IMR-90 (cell line): ENCODE measurements at regions not wholly inside any gene's neighbourhood (a gene's known extent, or its start where the extent isn't known, plus 50 kb on each side); places are given as distances from the start of the nearest gene placed in this dataset.

ENCODE experiments used
- ATAC-seq: fragments of 200-7000 bp; cut with Tn5 transposase; 2 replicates; pipeline ENCODE4 v1.9.1; 2020; ENCODE audit warnings: low read depth, mild to moderate bottlenecking, moderate library complexity
- BruUV-seq: library from RNA; stranded (reverse); fragments of 400-500 nt; replicated peaks from 2 replicates; lab custom pipeline; 2021; lab: Mats Ljungman, UMichigan
- CTCF ChIA-PET: fragments of 300-600 bp; formaldehyde crosslinking; extraction: SDS; loops from one replicate; lab custom pipeline; 2021; ENCODE audit warnings: antibody characterized with exemption; lab: Yijun Ruan, JAX
- POLR2A ChIA-PET: fragments of 300-600 bp; sonication (Branson Sonifier 250); formaldehyde crosslinking; loops from one replicate; lab custom pipeline; 2022; ENCODE audit warnings: antibody characterized with exemption; ENCODE audit not compliant: unreplicated experiment; lab: Charles Lee
- DNase-seq: peaks from one replicate; pipeline ENCODE4 v3.0.0; 2013
- H2AFZ ChIP-seq: replicated peaks from 2 replicates; pipeline ENCODE3; 2013; ENCODE audit warnings: low read length, mild to moderate bottlenecking; ENCODE audit not compliant: poor library complexity
- H2AK5ac ChIP-seq: 2 replicates; pipeline ENCODE4 v1.6.1; 2013; ENCODE audit warnings: low read depth, low read length, inconsistent platforms
- H2AK9ac ChIP-seq: replicated peaks from 2 replicates; pipeline ENCODE3; 2013; ENCODE audit warnings: mild to moderate bottlenecking, low read depth, low read length, moderate library complexity; ENCODE audit not compliant: poor library complexity
- H2BK120ac ChIP-seq: 2 replicates; pipeline ENCODE4 v1.6.1; 2013; ENCODE audit warnings: low read depth, low read length, inconsistent platforms
- H2BK15ac ChIP-seq: 3 replicates; pipeline ENCODE4 v1.6.1; 2013; ENCODE audit warnings: low read depth, low read length, inconsistent platforms
- H2BK20ac ChIP-seq: 2 replicates; pipeline ENCODE4 v1.6.1; 2013; ENCODE audit warnings: low read depth, mild to moderate bottlenecking, inconsistent platforms, low read length, moderate library complexity
- H2BK5ac ChIP-seq: 2 replicates; pipeline ENCODE4 v1.6.1; 2013; ENCODE audit warnings: mild to moderate bottlenecking, low read depth, low read length, inconsistent platforms; ENCODE audit not compliant: poor library complexity, severe bottlenecking
- H3K14ac ChIP-seq: replicated peaks from 2 replicates; pipeline ENCODE4 v1.6.1; 2013; ENCODE audit warnings: low read depth, low read length, inconsistent platforms
- H3K18ac ChIP-seq: 2 replicates; pipeline ENCODE4 v1.6.1; 2013; ENCODE audit warnings: low read depth, low read length, control low read depth
- H3K23ac ChIP-seq: 2 replicates; pipeline ENCODE4 v1.6.1; 2013; ENCODE audit warnings: low read depth, low read length, inconsistent platforms
- H3K27ac ChIP-seq: 2 replicates; pipeline ENCODE4 v1.5.1; 2013; ENCODE audit warnings: mild to moderate bottlenecking, control low read depth, low read length; ENCODE audit not compliant: insufficient read depth
- H3K27me3 ChIP-seq: 2 replicates; pipeline ENCODE4 v1.6.1; 2013; ENCODE audit warnings: low read length; ENCODE audit not compliant: control insufficient read depth, insufficient read depth
- H3K36me3 ChIP-seq: 2 replicates; pipeline ENCODE4 v1.6.1; 2013; ENCODE audit warnings: low read length, mixed read lengths; ENCODE audit not compliant: control insufficient read depth, insufficient read depth
- H3K4ac ChIP-seq: 2 replicates; pipeline ENCODE4 v1.6.1; 2013; ENCODE audit warnings: low read depth, low read length, inconsistent platforms
- H3K4me1 ChIP-seq: 2 replicates; pipeline ENCODE4 v1.6.1; 2013; ENCODE audit warnings: low read length, mixed read lengths; ENCODE audit not compliant: control insufficient read depth, insufficient read depth
- H3K4me2 ChIP-seq: 2 replicates; pipeline ENCODE4 v1.6.1; 2013; ENCODE audit warnings: low read depth, mild to moderate bottlenecking, control low read depth, low read length, moderate library complexity
- H3K4me3 ChIP-seq: 2 replicates; pipeline ENCODE4 v1.5.1; 2013; ENCODE audit warnings: low read depth, mild to moderate bottlenecking, control low read depth, low read length, moderate library complexity; ENCODE audit not compliant: insufficient read depth
- H3K56ac ChIP-seq: 2 replicates; pipeline ENCODE4 v1.6.1; 2013; ENCODE audit warnings: low read length, inconsistent platforms; ENCODE audit not compliant: insufficient read depth; ENCODE audit errors: extremely low read depth
- H3K79me1 ChIP-seq, 2 experiments: 2 replicates each; pipeline ENCODE4 v1.6.1; 2013; ENCODE audit warnings: low read length in 2 of 2, inconsistent platforms in 1 of 2, low read depth in 1 of 2
- H3K9ac ChIP-seq: 2 replicates; pipeline ENCODE4 v1.6.1; 2013; ENCODE audit warnings: low read depth, low read length, control low read depth
- H3K9me1 ChIP-seq: 2 replicates; pipeline ENCODE4 v1.6.1; 2013; ENCODE audit warnings: low read length, inconsistent platforms; ENCODE audit not compliant: insufficient read depth
- H3K9me3 ChIP-seq: 2 replicates; pipeline ENCODE4 v1.6.1; 2013; ENCODE audit warnings: low read length; ENCODE audit not compliant: control insufficient read depth, insufficient read depth
- H4K20me1 ChIP-seq: 2 replicates; pipeline ENCODE4 v1.6.1; 2013; ENCODE audit warnings: low read length, inconsistent platforms; ENCODE audit not compliant: insufficient read depth
- H4K5ac ChIP-seq: 2 replicates; pipeline ENCODE4 v1.6.1; 2013; ENCODE audit warnings: mild to moderate bottlenecking, low read depth, low read length, control low read depth
- H4K8ac ChIP-seq, 2 experiments: 2 replicates each; pipeline ENCODE4 v1.6.1; 2013; ENCODE audit warnings: low read depth in 2 of 2, low read length in 2 of 2, control low read depth in 1 of 2, inconsistent platforms in 1 of 2
- H4K91ac ChIP-seq: 2 replicates; pipeline ENCODE4 v1.6.1; 2013; ENCODE audit warnings: low read depth, low read length, inconsistent platforms; ENCODE audit not compliant: insufficient read depth
- CEBPB ChIP-seq: IDR thresholded peaks from 2 replicates; pipeline ENCODE4 v1.6.1; 2012; ENCODE audit warnings: low read depth, low read length, improper control_type of control experiment
- CHD1 ChIP-seq: IDR thresholded peaks from 2 replicates; pipeline ENCODE4 v1.6.1; 2012; ENCODE audit warnings: low read depth, low read length, improper control_type of control experiment
- MAFK ChIP-seq: IDR thresholded peaks from 2 replicates; pipeline ENCODE4 v1.6.1; 2012; ENCODE audit warnings: low read depth, low read length, improper control_type of control experiment
- NFE2L2 ChIP-seq: fragments of 150-350 bp; IDR thresholded peaks from 2 replicates; pipeline ENCODE4 v1.6.1; 2016; ENCODE audit warnings: low read depth, mild to moderate bottlenecking, low read length
- POLR2A ChIP-seq: IDR thresholded peaks from 2 replicates; pipeline ENCODE4 v1.6.1; 2012; ENCODE audit warnings: mild to moderate bottlenecking, low read depth, low read length
- SMC3 ChIP-seq: fragments of 150-350 bp; IDR thresholded peaks from 2 replicates; pipeline ENCODE4 v1.6.1; 2016; ENCODE audit warnings: low read depth, mild to moderate bottlenecking, antibody characterized with exemption, low read length, moderate library complexity
- WGBS, 2 experiments: methylation state at CpG; one replicate each; pipeline versions ENCODE4 v1.1.5 to v1.1.7; 2013; ENCODE audit warnings: missing lambda C conversion rate in 2 of 2; ENCODE audit not compliant: insufficient read length in 1 of 2; ENCODE audit errors: extremely low coverage in 2 of 2; 5-methylcytosine and 5-hydroxymethylcytosine counted together
- dilution Hi-C: fragments of 300-500 bp; cut with HindIII; formaldehyde crosslinking; loops from one replicate; pipeline ENCODE4 v1.14.3; 2018; ENCODE audit warnings: low sequenced_read_pairs; ENCODE audit not compliant: unreplicated experiment
- in situ Hi-C: fragments of 300-500 bp; cut with MboI; formaldehyde crosslinking; loops from 3 replicates; pipeline ENCODE4 v1.14.3; 2019; ENCODE audit warnings: low sequenced_read_pairs, inconsistent platforms, mixed read lengths
- intact Hi-C: fragments of 100-400 bp; cut with micrococcal nuclease; formaldehyde crosslinking; loops from 2 replicates; pipeline ENCODE4 v1.10.0; 2022
- TF ChIP-seq, protein P1 (sequence below): fragments of 150-350 bp; IDR thresholded peaks from 2 replicates; pipeline ENCODE4 v1.6.1; 2017; ENCODE audit warnings: mild to moderate bottlenecking, antibody characterized with exemption, low read length, low read depth

DNA sequence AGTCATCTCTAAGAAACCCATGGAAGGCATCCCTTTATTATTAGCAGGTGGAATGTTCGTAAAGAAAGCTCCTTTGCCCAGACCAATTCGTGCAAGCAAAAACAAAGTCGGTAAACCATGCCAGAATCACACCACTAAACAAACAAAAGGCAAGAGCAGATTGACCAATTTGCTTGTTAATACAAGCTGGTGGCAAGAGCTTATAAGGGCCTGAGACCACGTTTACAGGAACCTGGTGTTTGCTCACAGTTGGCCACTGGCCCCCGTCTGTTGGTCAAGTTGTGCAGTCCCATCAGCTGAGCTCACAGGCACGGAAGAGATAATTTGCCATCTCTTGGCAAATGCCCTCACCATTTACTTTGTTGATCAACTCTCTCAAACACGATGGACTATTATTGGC is 342.2 kb upstream of the MKI67 start:
- Histone ChIP-seq H4K8ac (no peak overlapping the region), H3K4me3 (no peak overlapping the region), H3K27me3 (no peaks in the 10 kb centered on the region), H2AK5ac (no peak overlapping the region), H3K18ac (no peak overlapping the region), H3K79me1 (no peaks in the 10 kb centered on the region), H2AK9ac (no peak overlapping the region), H2AFZ (no peak overlapping the region), H2BK120ac (no peak overlapping the region), H3K36me3 (no peaks in the 10 kb centered on the region), H3K27ac (no peak overlapping the region), H4K91ac (no peak overlapping the region), H3K23ac (no peak overlapping the region), H3K4me2 (no peak overlapping the region), H3K9me3 (peaks cover 56% of the 10 kb centered on the region), H3K9me1 (no peaks in the 10 kb centered on the region), H2BK15ac (no peak overlapping the region), H3K56ac (no peak overlapping the region), H3K4ac (no peak overlapping the region), H3K9ac (no peak overlapping the region), H4K5ac (no peak overlapping the region), H3K4me1 (no peaks in the 10 kb centered on the region), H4K20me1 (no peaks in the 10 kb centered on the region), H2BK20ac (no peak overlapping the region), H2BK5ac (no peak overlapping the region), H3K14ac (no peak overlapping the region)
- intact Hi-C loops (no loop called here), in situ Hi-C loops (no loop called here), dilution Hi-C loops (no loop called here)
- ATAC-seq (no peak), DNase-seq (no peak)
- CTCF ChIA-PET: no interaction called here
- no CpG with 5 or more reads among the region's 7 CpGs for WGBS, 2 experiments
- TF ChIP-seq SMC3 (no peak), CEBPB (no peak), POLR2A (no peak), CHD1 (no peak), MAFK (no peak), NFE2L2 (no peak)
- TF ChIP-seq, protein P1, sequence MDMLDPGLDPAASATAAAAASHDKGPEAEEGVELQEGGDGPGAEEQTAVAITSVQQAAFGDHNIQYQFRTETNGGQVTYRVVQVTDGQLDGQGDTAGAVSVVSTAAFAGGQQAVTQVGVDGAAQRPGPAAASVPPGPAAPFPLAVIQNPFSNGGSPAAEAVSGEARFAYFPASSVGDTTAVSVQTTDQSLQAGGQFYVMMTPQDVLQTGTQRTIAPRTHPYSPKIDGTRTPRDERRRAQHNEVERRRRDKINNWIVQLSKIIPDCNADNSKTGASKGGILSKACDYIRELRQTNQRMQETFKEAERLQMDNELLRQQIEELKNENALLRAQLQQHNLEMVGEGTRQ: no peak
- POLR2A ChIA-PET: no interaction called here
- no TSS peak for BruUV-seq
